ENCODE measurements at regions not wholly inside any gene's neighbourhood (a gene's known extent, or its start where the extent isn't known, plus 50 kb on each side); places are given as distances from the start of the nearest gene placed in this dataset.

DNA sequence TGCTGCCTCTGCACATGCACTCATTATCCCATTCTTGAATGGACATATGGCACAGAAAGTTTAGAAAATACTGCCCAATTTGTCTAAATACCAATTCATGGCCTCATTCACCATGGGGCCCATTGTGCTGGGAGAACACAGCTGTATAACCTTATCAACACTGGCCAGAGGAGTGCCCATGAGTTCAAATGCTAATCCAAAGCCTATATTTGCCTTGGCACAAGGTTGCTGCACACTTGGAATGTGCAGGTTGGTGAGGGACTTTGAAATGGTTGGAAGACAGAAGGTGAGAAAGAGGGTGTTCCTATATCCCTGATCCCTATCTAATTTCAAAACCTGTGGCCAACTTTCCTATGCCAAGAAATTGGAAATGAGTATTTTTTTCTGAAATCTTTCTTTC is 693.9 kb upstream of the ID2 start:
- intact Hi-C loops (cut with DNase I, micrococcal nuclease) = no loop called here
- no peaks in the 10 kb centered on the region for H3K9me3 ChIP-seq
- H3K4me1 ChIP-seq (ENCODE audit: low read depth) = no peaks in the 10 kb centered on the region
- no peak overlapping the region for H3K4me3 ChIP-seq
- TF ChIP-seq, protein P1, sequence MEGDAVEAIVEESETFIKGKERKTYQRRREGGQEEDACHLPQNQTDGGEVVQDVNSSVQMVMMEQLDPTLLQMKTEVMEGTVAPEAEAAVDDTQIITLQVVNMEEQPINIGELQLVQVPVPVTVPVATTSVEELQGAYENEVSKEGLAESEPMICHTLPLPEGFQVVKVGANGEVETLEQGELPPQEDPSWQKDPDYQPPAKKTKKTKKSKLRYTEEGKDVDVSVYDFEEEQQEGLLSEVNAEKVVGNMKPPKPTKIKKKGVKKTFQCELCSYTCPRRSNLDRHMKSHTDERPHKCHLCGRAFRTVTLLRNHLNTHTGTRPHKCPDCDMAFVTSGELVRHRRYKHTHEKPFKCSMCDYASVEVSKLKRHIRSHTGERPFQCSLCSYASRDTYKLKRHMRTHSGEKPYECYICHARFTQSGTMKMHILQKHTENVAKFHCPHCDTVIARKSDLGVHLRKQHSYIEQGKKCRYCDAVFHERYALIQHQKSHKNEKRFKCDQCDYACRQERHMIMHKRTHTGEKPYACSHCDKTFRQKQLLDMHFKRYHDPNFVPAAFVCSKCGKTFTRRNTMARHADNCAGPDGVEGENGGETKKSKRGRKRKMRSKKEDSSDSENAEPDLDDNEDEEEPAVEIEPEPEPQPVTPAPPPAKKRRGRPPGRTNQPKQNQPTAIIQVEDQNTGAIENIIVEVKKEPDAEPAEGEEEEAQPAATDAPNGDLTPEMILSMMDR (IDR thresholded peaks at IDR 0.05) = no peak
- ATAC-seq (no peak), DNase-seq (no peak)
- H3K36me3 ChIP-seq (ENCODE audit: low read depth) = no peaks in the 10 kb centered on the region

DNA sequence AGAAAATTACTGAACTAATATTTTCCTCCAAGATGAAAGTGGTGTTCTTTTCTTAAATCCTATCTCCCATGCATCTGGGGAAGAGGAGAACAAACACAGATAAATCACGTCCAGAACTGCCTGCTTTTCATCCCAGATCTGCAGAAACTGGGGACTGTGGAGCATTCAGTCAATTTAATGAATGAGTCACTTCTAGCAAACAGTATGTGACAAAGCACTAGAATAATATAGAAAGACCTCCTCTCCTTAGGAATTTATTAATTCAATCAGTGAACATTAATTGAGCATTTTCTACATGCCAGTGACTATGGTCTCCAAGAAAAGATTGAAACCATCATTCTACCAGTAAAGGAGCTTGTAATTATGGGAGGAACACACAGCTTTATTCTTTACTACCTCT is 693.4 kb upstream of the ID2 start:
- DNase-seq (no peak), ATAC-seq (no peak)
- Histone ChIP-seq H3K4me1 (ENCODE audit: low read depth) (no peaks in the 10 kb centered on the region), H3K36me3 (ENCODE audit: low read depth) (no peaks in the 10 kb centered on the region), H3K9me3 (no peaks in the 10 kb centered on the region), H3K4me3 (no peak overlapping the region)
- TF ChIP-seq, protein P1 (IDR thresholded peaks at IDR 0.05) = no peak
- intact Hi-C loops (cut with DNase I, micrococcal nuclease) = no loop called here

DNA sequence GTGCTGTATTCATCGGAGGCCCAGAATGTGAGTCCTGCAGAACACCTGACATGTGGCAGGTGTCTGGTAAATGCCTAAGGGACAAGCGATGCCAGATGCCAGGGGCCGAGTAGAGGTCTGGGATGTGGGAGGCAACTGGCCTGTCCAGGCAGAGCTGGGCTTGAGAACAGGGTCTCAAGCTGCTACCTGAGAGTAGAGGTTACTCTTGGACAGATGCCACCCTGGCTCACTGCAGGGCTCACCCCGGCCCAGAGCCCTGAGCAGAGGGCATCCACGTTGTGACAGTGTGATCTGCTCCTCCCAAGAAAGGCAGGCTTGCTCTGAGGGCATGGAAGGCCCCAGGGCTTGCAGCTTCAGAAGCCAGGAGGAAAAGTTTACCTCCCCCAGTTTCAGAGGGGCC is 692.0 kb upstream of the ID2 start:
- Histone ChIP-seq H3K36me3 (ENCODE audit: low read depth) (no peaks in the 10 kb centered on the region), H3K9me3 (no peaks in the 10 kb centered on the region), H3K4me1 (ENCODE audit: low read depth) (no peaks in the 10 kb centered on the region), H3K4me3 (no peak overlapping the region)
- TF ChIP-seq, protein P1 (IDR thresholded peaks at IDR 0.05) = no peak
- ATAC-seq = no peak
- no peak for DNase-seq
- intact Hi-C loops (cut with DNase I, micrococcal nuclease) = no loop called here

DNA sequence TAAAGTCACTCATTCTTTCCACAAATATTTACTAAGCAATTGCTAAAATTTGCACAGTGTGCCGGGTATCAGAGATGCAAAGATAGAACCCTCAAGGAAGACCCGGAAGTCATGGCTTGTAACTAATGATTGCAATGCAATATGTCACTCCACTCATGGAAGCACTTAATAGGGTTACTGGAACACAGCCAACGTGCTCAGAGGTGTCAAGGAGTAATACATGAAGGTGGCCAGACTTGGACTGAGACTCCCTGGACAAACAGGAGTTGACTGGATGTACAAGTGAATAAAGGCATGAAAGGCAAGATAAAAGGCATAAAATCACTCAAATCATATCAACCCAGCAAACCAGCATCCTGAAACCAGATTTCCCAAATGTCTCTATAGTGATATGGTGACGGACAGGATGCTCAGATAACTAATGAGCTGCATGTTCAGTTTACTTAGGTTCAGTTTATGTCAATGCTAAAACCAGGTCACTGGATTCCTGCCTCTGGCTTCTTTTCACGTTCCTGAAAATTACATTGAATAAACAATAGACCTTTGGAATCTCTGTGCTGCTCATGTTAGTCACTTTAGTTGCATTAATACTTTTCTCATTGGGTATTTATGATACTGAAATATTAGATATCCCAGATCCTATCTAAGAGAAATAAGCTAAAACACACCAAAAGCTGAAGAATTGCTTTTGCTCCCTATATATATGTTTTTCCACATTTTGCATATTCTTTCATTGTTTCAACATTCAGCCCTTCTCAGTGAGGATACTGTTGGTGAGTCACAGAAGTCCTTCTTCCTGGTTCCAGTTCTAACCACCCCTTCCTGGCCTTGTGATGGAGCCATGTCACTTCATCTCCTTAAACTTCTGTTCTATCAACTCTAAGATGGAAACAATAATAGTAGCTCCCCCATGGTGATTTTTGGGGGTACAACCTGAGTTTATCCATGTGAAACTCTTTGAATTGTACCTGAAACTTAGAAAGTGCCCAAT is 688.9 kb upstream of the ID2 start:
- Histone ChIP-seq H3K9me3 (no peaks in the 10 kb centered on the region), H3K36me3 (ENCODE audit: low read depth) (no peaks in the 10 kb centered on the region), H3K4me1 (ENCODE audit: low read depth) (no peaks in the 10 kb centered on the region), H3K4me3 (no peak overlapping the region)
- TF ChIP-seq, protein P1 (IDR thresholded peaks at IDR 0.05) = no peak
- intact Hi-C loops (cut with DNase I, micrococcal nuclease) = no loop called here
- ATAC-seq (peak; percentile 38), DNase-seq (no peak)

DNA sequence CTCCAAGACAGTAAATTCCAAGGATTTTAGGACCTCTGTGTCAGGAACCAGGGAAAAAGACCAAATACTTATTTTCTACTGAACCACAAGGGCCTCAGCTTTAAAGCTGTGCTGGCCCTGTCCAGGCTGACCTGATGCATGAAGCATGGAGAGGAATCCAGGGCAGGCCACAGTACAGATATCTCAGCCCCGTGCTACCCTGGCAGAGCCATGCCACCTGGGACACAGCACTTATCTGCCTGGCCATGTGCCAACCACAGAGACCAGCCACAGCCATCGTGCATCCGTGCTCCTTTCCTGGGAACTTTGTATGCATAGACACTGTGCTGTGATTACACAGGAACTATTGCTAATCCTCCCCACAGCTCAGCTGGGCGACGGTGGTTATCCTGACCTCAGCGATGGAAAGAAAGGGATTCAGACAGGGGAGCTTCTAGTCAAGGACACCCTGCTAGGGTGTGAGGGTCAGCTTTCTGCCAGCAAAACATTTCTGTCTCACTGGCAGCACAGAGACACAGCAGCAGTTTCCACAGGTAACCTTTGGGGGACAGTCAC is 687.4 kb upstream of the ID2 start:
- H3K4me1 ChIP-seq (ENCODE audit: low read depth) = no peaks in the 10 kb centered on the region
- ATAC-seq (peak; percentile 26), DNase-seq (peak in 1 of 3 donors; percentile 11)
- no peak overlapping the region for H3K4me3 ChIP-seq
- TF ChIP-seq, protein P1 (IDR thresholded peaks at IDR 0.05) = no peak
- H3K9me3 ChIP-seq = no peaks in the 10 kb centered on the region
- no peaks in the 10 kb centered on the region for H3K36me3 ChIP-seq (ENCODE audit: low read depth)
- intact Hi-C loops (cut with DNase I, micrococcal nuclease) = no loop called here

Data from mucosa of descending colon (tissue), 3 donors.